ENCODE measurements at regions not wholly inside any gene's neighbourhood (a gene's known extent, or its start where the extent isn't known, plus 50 kb on each side); places are given as distances from the start of the nearest gene placed in this dataset.

DNA sequence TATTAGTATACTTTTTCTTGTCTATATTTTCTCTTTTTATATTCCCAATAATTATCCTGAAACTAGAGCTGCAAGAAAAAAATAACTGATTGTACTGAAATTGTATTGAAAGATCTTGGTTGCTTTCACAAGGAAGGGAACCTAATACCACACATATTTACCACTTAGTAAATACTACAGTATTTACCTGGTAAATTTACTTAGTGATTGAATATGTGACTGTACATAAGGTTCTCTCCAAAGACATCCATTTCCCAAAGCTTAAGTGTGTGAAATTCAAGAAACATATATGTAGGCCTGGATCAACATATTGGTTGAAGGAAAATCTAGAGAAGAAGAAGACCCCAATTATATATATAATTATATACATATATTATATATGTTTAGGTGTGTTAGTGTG, 1272.7 kb downstream of the C4orf33 start:
- FAIRE-seq, result no peak

- FAIRE-seq, result no peak
Observed at GRCh38 chr4:130393231-130393630, 1297.3 kb downstream of the C4orf33 start.

- no peak for FAIRE-seq
Observed at GRCh38 chr4:130393642-130394041, 1297.7 kb downstream of the C4orf33 start.

DNA sequence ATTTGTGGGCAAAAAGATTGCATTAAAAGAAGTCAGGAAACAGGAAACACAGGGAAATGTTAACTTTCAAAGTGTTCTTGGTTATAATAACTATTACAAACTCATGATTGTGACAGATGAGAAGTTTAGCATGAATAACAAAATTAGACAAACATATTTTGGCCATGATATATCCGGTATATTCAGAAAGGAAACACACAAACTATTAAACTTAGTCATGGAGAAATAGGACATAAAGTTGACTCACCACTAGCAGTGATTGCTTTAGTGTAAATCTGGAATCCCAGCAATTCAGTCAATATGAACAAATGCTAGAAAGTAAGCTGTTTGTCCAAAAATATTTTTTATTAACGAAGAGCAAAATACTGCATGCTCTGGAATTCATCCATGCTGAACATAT, 1299.9 kb downstream of the C4orf33 start:
- no peak for FAIRE-seq

DNA sequence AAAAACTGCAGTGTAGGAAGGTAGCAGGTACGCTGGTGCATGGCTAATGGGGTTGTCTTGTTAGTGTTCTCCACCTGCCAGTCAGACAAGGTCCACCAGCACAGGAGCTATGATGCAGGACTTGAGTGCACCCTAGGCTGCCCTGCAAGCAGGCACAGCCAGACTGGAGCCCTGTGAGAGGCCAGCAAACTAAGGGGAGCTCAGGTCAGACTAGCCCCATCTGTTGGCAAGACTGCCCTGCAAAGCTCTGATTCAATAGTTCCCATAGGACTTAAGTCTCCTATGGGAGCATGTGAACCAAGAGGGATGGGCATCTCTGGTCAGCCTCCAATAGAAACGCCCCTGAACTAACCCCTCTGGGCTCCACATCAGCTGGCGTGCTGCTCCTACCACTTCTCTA, 1307.3 kb downstream of the C4orf33 start:
- FAIRE-seq, result no peak

DNA sequence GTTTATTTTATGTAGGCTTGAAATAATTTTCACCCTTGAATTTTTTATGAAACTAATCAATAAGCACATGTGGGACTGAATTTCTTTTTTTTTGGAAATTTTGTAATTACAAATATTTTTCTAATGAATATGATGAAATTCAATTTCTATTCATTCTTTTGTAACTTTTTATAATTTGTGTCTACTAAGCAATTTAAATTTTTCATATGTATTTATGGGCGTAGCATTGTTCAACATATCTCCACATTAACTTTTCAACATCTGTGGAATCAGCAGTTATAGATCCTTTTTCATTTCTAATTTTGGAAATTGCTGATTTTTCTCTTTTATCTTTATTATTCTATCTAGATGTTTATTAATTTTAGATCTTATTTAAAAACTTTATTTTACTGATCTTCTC, 1320.3 kb downstream of the C4orf33 start:
- no peak for FAIRE-seq

DNA sequence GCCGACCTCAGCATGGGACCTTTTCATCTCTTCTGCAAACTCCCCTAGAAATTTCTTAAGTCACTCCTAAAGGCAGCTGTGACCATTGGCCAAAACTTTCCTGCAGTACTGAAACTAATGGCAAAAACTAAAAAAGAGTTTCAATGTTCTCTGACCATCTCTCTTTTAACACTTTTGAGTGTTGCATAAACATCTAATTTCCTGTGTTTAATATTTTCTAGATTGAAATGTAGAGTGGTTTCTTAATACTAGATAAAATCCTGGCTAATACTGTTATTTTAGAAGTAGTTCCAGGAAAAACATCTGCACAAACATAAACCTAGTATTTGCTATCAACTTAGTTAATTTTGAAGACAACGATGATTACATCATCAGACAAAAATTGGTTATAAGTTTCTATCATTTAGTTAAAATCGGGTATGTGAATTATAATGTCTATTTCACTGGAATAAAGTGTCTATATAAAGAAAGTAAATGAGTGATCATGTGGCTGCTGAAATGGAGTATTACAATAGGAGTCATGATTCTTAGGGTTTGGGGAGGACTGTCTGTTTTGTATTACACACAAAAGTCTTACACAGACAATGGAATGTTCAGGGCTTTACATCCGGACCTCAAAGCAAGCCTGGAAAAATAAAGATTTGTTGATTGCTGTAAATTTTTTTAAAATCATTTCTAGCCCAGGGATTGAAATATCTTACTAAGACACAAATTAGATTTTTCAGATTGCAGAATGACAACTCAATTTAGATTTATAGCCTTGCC, 1323.4 kb downstream of the C4orf33 start:
- FAIRE-seq, result no peak

DNA sequence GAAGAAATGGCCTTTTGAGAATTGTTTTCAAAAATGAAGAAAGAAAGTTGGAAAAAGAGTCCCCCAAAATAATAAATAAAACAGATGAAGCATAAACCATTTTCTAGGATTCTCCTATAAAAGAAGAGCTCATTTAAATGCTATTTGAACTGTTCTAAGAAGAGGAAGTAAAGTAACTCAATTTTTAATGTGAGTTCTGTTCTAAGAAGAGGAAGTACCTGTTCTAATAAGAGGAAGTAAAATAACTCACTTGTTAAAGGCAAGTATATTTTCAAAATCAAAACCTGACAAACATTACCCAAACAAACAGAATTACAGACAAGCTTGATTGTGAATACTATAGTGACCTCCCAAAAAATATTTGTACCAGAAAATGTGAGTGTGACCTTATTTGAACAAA, 1326.3 kb downstream of the C4orf33 start:
- FAIRE-seq, result no peak

DNA sequence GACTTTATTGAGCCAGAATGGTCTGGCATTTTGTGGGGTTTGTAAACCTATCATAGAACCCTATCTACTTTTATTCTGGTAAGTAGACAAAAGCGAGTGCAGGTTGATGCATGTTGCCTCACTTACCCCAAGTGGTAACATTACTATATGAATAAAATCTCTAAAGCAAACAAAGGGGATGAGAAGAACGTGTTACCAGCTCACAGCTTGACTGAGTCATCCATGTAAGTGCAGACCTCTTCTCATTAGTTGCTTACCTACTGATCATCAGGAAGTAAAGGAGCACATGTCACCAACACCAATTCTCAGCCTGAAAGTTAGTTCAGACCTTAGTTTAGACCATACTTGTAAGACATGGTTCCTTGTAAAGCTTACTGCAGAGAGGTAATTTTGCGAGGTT, 1328.3 kb downstream of the C4orf33 start:
- no peak for FAIRE-seq

DNA sequence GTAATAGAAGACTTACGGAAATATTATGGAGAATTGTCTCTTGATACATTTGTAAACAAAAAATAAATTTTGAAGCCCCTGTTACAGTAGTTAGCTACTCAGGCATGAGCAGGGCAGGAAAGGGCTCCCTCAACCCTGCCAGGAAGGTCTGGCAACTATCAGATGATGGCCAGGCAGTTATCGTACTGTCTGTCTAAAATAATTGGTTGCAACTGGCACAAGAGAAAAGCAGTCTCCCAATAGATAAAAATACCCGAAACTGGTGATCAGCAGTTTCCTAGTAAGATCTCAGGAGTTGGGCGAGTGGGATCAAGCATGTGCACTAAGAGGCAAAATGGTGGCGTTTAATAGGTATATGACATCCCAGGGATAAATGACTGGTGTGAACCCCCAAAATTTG, 1336.3 kb downstream of the C4orf33 start:
- no peak for FAIRE-seq

DNA sequence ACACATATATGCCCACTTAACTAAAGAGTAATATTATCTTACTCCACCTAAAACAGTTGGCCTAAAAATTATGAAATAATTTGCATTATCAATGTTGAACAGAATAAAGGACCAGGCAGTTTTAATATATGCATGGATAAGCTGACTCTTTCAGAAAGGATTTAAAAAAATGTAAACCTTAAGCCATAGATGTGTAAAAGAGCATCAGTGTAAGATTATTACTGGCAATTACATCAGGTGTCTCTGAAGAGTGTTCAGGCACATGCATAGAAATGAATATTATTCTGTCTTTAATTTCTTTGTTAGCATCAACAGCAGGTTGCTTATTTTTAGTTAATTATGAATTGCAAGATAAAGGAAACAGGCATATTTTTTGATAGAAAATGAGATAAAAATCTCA, 1353.8 kb downstream of the C4orf33 start:
- no peak for FAIRE-seq

GRCh38 chr4:130468340-130468739, 1372.4 kb downstream of the C4orf33 start:
- FAIRE-seq, result no peak

GRCh38 chr4:130478406-130478805, 1382.5 kb downstream of the C4orf33 start:
- FAIRE-seq, result no peak

DNA sequence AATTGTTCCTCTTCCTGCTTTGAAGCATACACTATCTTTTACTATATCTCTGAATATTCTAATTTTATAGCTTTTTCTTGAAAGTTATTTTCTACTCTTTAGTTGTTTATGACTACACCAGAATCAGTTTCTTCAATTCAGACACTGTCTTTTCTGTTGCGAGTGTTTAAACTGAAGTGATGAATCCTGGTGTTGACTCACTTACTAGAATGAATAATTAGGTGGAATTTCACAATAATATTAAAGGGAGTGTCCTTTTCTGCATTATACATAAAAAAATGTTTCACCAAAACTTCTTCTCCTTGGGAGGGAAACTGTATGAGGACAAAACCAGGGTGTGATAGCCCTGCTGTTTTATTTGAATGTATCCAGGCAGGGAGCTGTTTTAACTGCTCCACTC, 1383.1 kb downstream of the C4orf33 start:
- FAIRE-seq, result no peak

- no peak for FAIRE-seq
Observed at GRCh38 chr4:130479674-130480073, 1383.7 kb downstream of the C4orf33 start.

DNA sequence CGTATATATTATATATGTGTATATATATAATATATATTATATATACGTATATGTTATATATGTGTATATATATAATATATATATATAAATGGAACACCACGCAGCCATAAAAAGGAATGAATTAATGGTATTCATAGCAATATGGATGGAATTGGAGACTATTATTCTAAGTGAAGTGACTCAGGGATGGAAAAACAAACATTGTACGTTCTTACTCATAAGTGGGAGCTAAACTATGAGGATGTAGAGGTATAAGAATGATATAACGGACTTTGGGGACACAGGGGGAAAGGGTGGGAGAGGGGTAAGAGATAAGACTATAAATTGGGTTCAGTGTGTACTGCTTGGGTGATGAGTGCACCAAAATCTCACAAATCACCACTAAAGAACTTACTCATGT, 1388.9 kb downstream of the C4orf33 start:
- no peak for FAIRE-seq

- no peak for FAIRE-seq
Observed at GRCh38 chr4:130485371-130485770, 1389.4 kb downstream of the C4orf33 start.

GRCh38 chr4:130486186-130486585, 1390.2 kb downstream of the C4orf33 start:
- no peak for FAIRE-seq

DNA sequence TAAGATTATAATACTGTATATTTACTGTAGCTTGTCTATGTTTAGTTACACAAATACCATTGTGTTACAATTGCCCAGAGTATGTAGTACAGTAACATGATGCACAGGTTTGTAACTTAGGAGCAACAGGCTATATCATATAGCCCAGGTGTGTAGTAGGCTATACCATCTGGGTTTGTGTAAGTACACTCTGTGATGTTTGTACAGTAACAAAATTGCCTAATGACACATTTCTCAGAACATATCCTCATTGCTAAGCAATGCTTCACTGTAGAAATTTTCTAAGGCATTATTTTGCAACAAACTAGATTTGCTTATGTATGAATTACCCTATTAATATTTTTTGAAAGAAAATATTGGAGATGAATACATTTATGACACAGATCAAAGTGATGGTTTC, 1390.9 kb downstream of the C4orf33 start:
- no peak for FAIRE-seq

- FAIRE-seq, result no peak
Observed at GRCh38 chr4:130510661-130511060, 1414.7 kb downstream of the C4orf33 start.

- no peak for FAIRE-seq
Observed at GRCh38 chr4:130511776-130512175, 1415.8 kb downstream of the C4orf33 start.

DNA sequence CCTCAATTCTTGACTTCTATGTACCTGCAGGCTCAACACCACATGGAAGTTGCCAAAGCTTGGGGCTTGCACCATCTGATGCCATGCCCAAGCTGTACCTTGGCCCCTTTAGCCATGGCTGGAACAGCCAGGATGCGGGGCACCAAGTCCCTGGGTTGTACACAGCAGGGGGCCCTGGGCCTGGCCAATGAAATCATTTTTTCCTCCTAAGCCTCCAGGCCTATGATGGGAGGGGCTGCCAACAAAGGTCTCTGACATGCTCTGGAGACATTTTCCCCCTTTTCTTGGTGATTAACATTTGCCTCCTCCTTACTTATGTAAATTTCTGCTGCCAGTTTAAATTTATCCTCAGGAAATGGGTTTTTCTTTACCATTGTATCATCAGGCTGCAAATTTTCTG, 1428.1 kb downstream of the C4orf33 start:
- no peak for FAIRE-seq

DNA sequence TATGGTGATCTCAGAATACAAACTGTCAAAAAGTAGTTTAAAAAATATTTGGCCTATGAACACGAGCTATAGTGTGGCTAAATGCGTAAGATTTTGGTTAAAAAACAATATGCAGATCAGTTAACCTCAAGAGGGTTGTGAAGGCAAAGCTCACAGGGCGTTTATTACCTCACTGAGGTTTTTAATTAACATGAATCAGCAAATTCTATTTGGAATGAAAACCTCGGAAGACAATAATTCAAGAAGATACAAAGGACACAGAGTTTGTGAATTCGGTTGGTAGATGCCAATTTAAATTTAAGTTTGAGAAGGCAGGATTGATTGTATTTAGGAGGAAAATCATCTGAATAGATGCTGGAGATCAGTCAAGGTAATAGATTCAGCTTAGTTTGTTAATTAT, 1434.6 kb downstream of the C4orf33 start:
- no peak for FAIRE-seq

DNA sequence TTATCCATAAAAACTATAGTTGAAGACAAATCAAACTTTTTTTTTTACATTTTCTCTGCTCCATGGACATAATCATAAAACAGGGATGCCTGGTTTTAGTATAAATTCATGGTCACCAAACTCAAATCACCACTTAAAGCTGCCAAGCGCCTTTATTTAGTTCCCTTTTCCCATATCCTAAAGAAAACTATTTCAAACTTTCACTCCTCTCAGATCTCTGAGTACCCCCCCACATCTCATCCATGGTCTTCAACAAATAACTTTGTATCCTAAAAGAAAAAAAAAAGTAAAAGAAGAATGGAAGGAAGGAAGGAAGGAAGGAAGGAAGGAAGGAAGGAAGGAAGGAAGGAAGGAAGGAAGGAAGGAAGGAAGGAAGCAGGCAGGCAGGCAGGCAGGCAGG, 1438.7 kb downstream of the C4orf33 start:
- no peak for FAIRE-seq

- no peak for FAIRE-seq
Observed at GRCh38 chr4:130542953-130543352, 1447.0 kb downstream of the C4orf33 start.
